ENCODE measurements at regions not wholly inside any gene's neighbourhood (a gene's known extent, or its start where the extent isn't known, plus 50 kb on each side); places are given as distances from the start of the nearest gene placed in this dataset.

- TF ChIP-seq, protein P1, sequence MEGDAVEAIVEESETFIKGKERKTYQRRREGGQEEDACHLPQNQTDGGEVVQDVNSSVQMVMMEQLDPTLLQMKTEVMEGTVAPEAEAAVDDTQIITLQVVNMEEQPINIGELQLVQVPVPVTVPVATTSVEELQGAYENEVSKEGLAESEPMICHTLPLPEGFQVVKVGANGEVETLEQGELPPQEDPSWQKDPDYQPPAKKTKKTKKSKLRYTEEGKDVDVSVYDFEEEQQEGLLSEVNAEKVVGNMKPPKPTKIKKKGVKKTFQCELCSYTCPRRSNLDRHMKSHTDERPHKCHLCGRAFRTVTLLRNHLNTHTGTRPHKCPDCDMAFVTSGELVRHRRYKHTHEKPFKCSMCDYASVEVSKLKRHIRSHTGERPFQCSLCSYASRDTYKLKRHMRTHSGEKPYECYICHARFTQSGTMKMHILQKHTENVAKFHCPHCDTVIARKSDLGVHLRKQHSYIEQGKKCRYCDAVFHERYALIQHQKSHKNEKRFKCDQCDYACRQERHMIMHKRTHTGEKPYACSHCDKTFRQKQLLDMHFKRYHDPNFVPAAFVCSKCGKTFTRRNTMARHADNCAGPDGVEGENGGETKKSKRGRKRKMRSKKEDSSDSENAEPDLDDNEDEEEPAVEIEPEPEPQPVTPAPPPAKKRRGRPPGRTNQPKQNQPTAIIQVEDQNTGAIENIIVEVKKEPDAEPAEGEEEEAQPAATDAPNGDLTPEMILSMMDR (IDR thresholded peaks at IDR 0.05): no peak
- no peak for TF ChIP-seq ZFX (IDR thresholded peaks at IDR 0.05; ENCODE audit: borderline replicate concordance)
Measured at GRCh38 chr5:108602830-108603229, 144.9 kb upstream of the FER start.

All from 22Rv1 (cell line).